ENCODE measurements at regions not wholly inside any gene's neighbourhood (a gene's known extent, or its start where the extent isn't known, plus 50 kb on each side); places are given as distances from the start of the nearest gene placed in this dataset.

GRCh38 chr2:190810981-190811587 lies 69.5 kb upstream of the GLS start:
- H3K9me3 Mint-ChIP-seq: no peaks in the 10 kb centered on the region
- peaks cover 13% of the 10 kb centered on the region for H3K4me1 Mint-ChIP-seq
- H3K27me3 Mint-ChIP-seq: no peaks in the 10 kb centered on the region

GRCh38 chr2:190811811-190812210 lies 68.8 kb upstream of the GLS start:
- peaks cover 2% of the 10 kb centered on the region for H3K9me3 Mint-ChIP-seq
- no peak overlapping the region for H3K4me3 Mint-ChIP-seq

More at GRCh38 chr2:190810981-190811587, 69.5 kb upstream of the GLS start:
- Mint-ChIP-seq H3K4me3 (no peak overlapping the region), H3K36me3 (peaks cover 2% of the 10 kb centered on the region), H3K27ac (no peak overlapping the region)
- no peak for DNase-seq

GRCh38 chr2:190812506-190813294 lies 67.9 kb upstream of the GLS start:
- Mint-ChIP-seq H3K9me3 (peaks cover 2% of the 10 kb centered on the region), H3K36me3 (peaks cover 4% of the 10 kb centered on the region), H3K4me1 (peaks cover 8% of the 10 kb centered on the region), H3K4me3 (no peak overlapping the region), H3K27ac (no peak overlapping the region), H3K27me3 (no peaks in the 10 kb centered on the region)
- DNase-seq: no peak

More at GRCh38 chr2:190811811-190812210, 68.8 kb upstream of the GLS start:
- peaks cover 4% of the 10 kb centered on the region for H3K36me3 Mint-ChIP-seq
- no peaks in the 10 kb centered on the region for H3K27me3 Mint-ChIP-seq
- no peak overlapping the region for H3K27ac Mint-ChIP-seq
- DNase-seq: no peak
- H3K4me1 Mint-ChIP-seq: peaks cover 13% of the 10 kb centered on the region

- Mint-ChIP-seq H3K4me3 (no peak overlapping the region), H3K36me3 (peaks cover 4% of the 10 kb centered on the region), H3K9me3 (peaks cover 2% of the 10 kb centered on the region), H3K4me1 (peaks cover under 1% of the 10 kb centered on the region), H3K27ac (no peak overlapping the region), H3K27me3 (no peaks in the 10 kb centered on the region)
- DNase-seq: no peak
Measured at GRCh38 chr2:190815226-190815625, 65.4 kb upstream of the GLS start.

- no peaks in the 10 kb centered on the region for H3K4me1 Mint-ChIP-seq
- H3K27ac Mint-ChIP-seq: no peak overlapping the region
- H3K4me3 Mint-ChIP-seq: no peak overlapping the region
- peaks cover 2% of the 10 kb centered on the region for H3K9me3 Mint-ChIP-seq
- H3K27me3 Mint-ChIP-seq: no peaks in the 10 kb centered on the region
- DNase-seq: no peak
- peaks cover 4% of the 10 kb centered on the region for H3K36me3 Mint-ChIP-seq
Measured at GRCh38 chr2:190817082-190817481, 63.5 kb upstream of the GLS start.

- Mint-ChIP-seq H3K27ac (no peak overlapping the region), H3K9me3 (peaks cover 4% of the 10 kb centered on the region), H3K36me3 (peaks cover 4% of the 10 kb centered on the region), H3K4me1 (no peaks in the 10 kb centered on the region), H3K27me3 (no peaks in the 10 kb centered on the region), H3K4me3 (no peak overlapping the region)
- no peak for DNase-seq
Measured at GRCh38 chr2:190819840-190820301, 60.8 kb upstream of the GLS start.

- H3K4me1 Mint-ChIP-seq: no peaks in the 10 kb centered on the region
- no peak overlapping the region for H3K4me3 Mint-ChIP-seq
- no peaks in the 10 kb centered on the region for H3K27me3 Mint-ChIP-seq
- no peak for DNase-seq
- H3K27ac Mint-ChIP-seq: no peak overlapping the region
- peaks cover 4% of the 10 kb centered on the region for H3K36me3 Mint-ChIP-seq
- H3K9me3 Mint-ChIP-seq: peaks cover 4% of the 10 kb centered on the region
Measured at GRCh38 chr2:190820416-190820815, 60.2 kb upstream of the GLS start.

- Mint-ChIP-seq H3K36me3 (peaks cover 2% of the 10 kb centered on the region), H3K9me3 (peaks cover 2% of the 10 kb centered on the region), H3K4me1 (no peaks in the 10 kb centered on the region), H3K27me3 (no peaks in the 10 kb centered on the region), H3K4me3 (no peak overlapping the region), H3K27ac (no peak overlapping the region)
- no peak for DNase-seq
Measured at GRCh38 chr2:190822043-190822442, 58.6 kb upstream of the GLS start.

- no peak overlapping the region for H3K4me3 Mint-ChIP-seq
- peaks cover 4% of the 10 kb centered on the region for H3K9me3 Mint-ChIP-seq
- no peaks in the 10 kb centered on the region for H3K4me1 Mint-ChIP-seq
- H3K27ac Mint-ChIP-seq: no peak overlapping the region
- DNase-seq: no peak
- H3K27me3 Mint-ChIP-seq: no peaks in the 10 kb centered on the region
- H3K36me3 Mint-ChIP-seq: peaks cover 5% of the 10 kb centered on the region
Measured at GRCh38 chr2:190827720-190828119, 52.9 kb upstream of the GLS start.

- Mint-ChIP-seq H3K27me3 (no peaks in the 10 kb centered on the region), H3K4me3 (no peak overlapping the region), H3K4me1 (no peaks in the 10 kb centered on the region), H3K27ac (no peak overlapping the region), H3K36me3 (peaks cover 3% of the 10 kb centered on the region), H3K9me3 (peaks cover 1% of the 10 kb centered on the region)
- no peak for DNase-seq
Measured at GRCh38 chr2:190829642-190830041, 51.0 kb upstream of the GLS start.

Data from activated naive CD8-positive, alpha-beta T cell treated with anti-CD3 and anti-CD28 coated beads for 36 hours (primary cell).